Heart right ventricle (tissue), 16 donors: ENCODE measurements at regions not wholly inside any gene's neighbourhood (a gene's known extent, or its start where the extent isn't known, plus 50 kb on each side); places are given as distances from the start of the nearest gene placed in this dataset.

Experiments
- ATAC-seq, 8 donors: fragments of 200-7000 bp; cut with Tn5 transposase; one replicate each; pipeline ENCODE4 v1.9.1; 2020; ENCODE audit warnings: mild to moderate bottlenecking in 8 of 8, moderate library complexity in 8 of 8, moderate number of reproducible peaks in 1 of 8
- DNase-seq, 2 donors: peaks; one replicate each; pipeline ENCODE4 v3.0.0-alpha.2; 2020
- H3K27ac ChIP-seq, 10 donors: fragments of 200-600 bp; sonication (generic) in 2 of 10; one replicate each; pipeline versions ENCODE4 v1.5.0 to v1.8.0; 2020 to 2022; ENCODE audit warnings: mild to moderate bottlenecking in 3 of 10
- H3K27me3 ChIP-seq, 7 donors: fragments of 200-600 bp; one replicate each; pipeline ENCODE4 v1.8.0; 2021 to 2022; ENCODE audit warnings: mild to moderate bottlenecking in 2 of 7
- H3K36me3 ChIP-seq, 9 donors: fragments of 200-600 bp; sonication (generic) in 1 of 9; one replicate each; pipeline versions ENCODE4 v1.5.0 to v1.8.0; 2020 to 2022; ENCODE audit warnings: mild to moderate bottlenecking in 2 of 9
- H3K4me1 ChIP-seq, 9 donors: fragments of 200-600 bp; sonication (generic) in 1 of 9; one replicate each; pipeline versions ENCODE4 v1.5.0 to v1.8.0; 2020 to 2022; ENCODE audit warnings: mild to moderate bottlenecking in 4 of 9
- H3K4me3 ChIP-seq, 10 donors: fragments of 200-600 bp; sonication (generic) in 2 of 10; one replicate each; pipeline versions ENCODE4 v1.5.0 to v1.8.0; 2020 to 2022; ENCODE audit warnings: mild to moderate bottlenecking in 7 of 10, moderate library complexity in 2 of 10
- H3K9me3 ChIP-seq, 11 donors: fragments of 200-600 bp in 10 of 11; sonication (generic) in 2 of 11; one replicate each; pipeline versions ENCODE4 v1.5.0 to v1.8.0; 2013 to 2022; ENCODE audit warnings: mild to moderate bottlenecking in 2 of 11, control low read depth in 1 of 11, moderate library complexity in 1 of 11
- CTCF ChIP-seq, 9 donors: fragments of 200-600 bp; sonication (generic) in 2 of 9; IDR thresholded peaks; one replicate each; pipeline versions ENCODE4 v1.5.0 to v1.8.0; 2021 to 2022; ENCODE audit warnings: antibody characterized with exemption in 9 of 9, mild to moderate bottlenecking in 5 of 9, moderate library complexity in 1 of 9
- WGBS, 2 donors: extraction: QIAGEN DNeasy Blood & Tissue Kit; methylation state at CpG; one replicate each; pipeline ENCODE4 v1.1.7; 2013; ENCODE audit warnings: inconsistent platforms in 1 of 2; 5-methylcytosine and 5-hydroxymethylcytosine counted together
- intact Hi-C, 10 donors: fragments of 100-400 bp; cut with DNase I; formaldehyde crosslinking; loops; one replicate each; pipeline versions ENCODE4 v1.11.1 to v1.14.2; 2022
- donor health status: Arrhythmogenic right ventricular cardiomyopathy.
- donor health status: ischemic (EF 13 %, LVEDD 7.1; RV severe dilation, severe dysfunction).
- donor health status: healthy with polysubstance abuse.
- donor health status: DM: no; HTN: yes; CAD: no.
- donor health status: DM: no; HTN: no; CAD: no.
- donor health status: ischemic (EF 25% LVEDD 6.9; RV normal size, moderate dysfunction).
- donor health status: ischemic (EF 25% LVEDD 5.7; RV mildly dilated, moderate dysfunction).
- donor health status: healthy.
- donor health status: DM: yes; HTN: yes; CAD: no.
- donor health status: Ischemic cardiomyopathy.
- donor health status: ischemic (EF 35%, LVEDD 5.7; RV mildly dilated, moderate dysfunction).
- donor health status: nonischemic (EF 11% LVEDD 7.7; RV severe dilation, severe dysfunction).
- donor health status: DM: yes; HTN: yes; CAD: no.
- donor health status: PGD.
- donor health status: ischemic (EF 29% LVEDD 5.4; RV normal size, mild dysfunction).
- donor health status: nonischemic (EF 23%, LVEDD 6.1; RV moderate dilation, normal function).

GRCh38 chr7:89661876-89662275 is 492.4 kb upstream of the STEAP1 start:
- no peaks in the 10 kb centered on the region for H3K36me3 ChIP-seq
- no peak for TF ChIP-seq CTCF (IDR thresholded peaks at IDR 0.05)
- H3K27me3 ChIP-seq: no peaks in the 10 kb centered on the region
- no peak overlapping the region for H3K4me3 ChIP-seq
- DNase-seq (no peak), ATAC-seq (no peak)
- intact Hi-C loops: no loop called here
- no peaks in the 10 kb centered on the region for H3K4me1 ChIP-seq
- no peaks in the 10 kb centered on the region for H3K9me3 ChIP-seq
- WGBS, 2 donors: 59 to 60% methylated on average over 2 of the region's 2 CpGs
- H3K27ac ChIP-seq: no peak overlapping the region

- Histone ChIP-seq H3K4me3 (no peak overlapping the region), H3K36me3 (no peaks in the 10 kb centered on the region), H3K27ac (no peak overlapping the region), H3K27me3 (no peaks in the 10 kb centered on the region), H3K4me1 (no peaks in the 10 kb centered on the region), H3K9me3 (peaks cover 0 to 3% (median 0%) of the 10 kb centered on the region in 11 donors)
- WGBS, 2 donors: 66 to 71% methylated on average over 4 of the region's 4 CpGs
- ATAC-seq (no peak), DNase-seq (no peak)
- TF ChIP-seq CTCF (IDR thresholded peaks at IDR 0.05): no peak
- intact Hi-C loops: no loop called here
Measured at GRCh38 chr7:89666136-89666835, 488.0 kb upstream of the STEAP1 start.

- no peak for DNase-seq
- WGBS, 2 donors: 60 to 81% methylated on average over 2 of the region's 2 CpGs
- Histone ChIP-seq H3K4me1 (no peaks in the 10 kb centered on the region), H3K27ac (no peak overlapping the region), H3K36me3 (no peaks in the 10 kb centered on the region), H3K9me3 (peaks cover 0 to 23% (median 0%) of the 10 kb centered on the region in 11 donors), H3K4me3 (no peak overlapping the region), H3K27me3 (no peaks in the 10 kb centered on the region)
- intact Hi-C loops: no loop called here
- ATAC-seq: no peak
- no peak for TF ChIP-seq CTCF (IDR thresholded peaks at IDR 0.05)
Measured at GRCh38 chr7:89680161-89680560, 474.1 kb upstream of the STEAP1 start.

GRCh38 chr7:89681448-89681847 is 472.8 kb upstream of the STEAP1 start:
- no peak overlapping the region for H3K27ac ChIP-seq
- peak in 1 of 8 donors; percentile 37 for ATAC-seq
- WGBS, 2 donors: 32 to 34% methylated on average over 1 of the region's 1 CpG
- no peaks in the 10 kb centered on the region for H3K27me3 ChIP-seq
- no peaks in the 10 kb centered on the region for H3K36me3 ChIP-seq
- no peak overlapping the region for H3K4me3 ChIP-seq
- H3K9me3 ChIP-seq: peaks cover 0 to 13% (median 0%) of the 10 kb centered on the region in 11 donors
- no peak for TF ChIP-seq CTCF (IDR thresholded peaks at IDR 0.05)
- intact Hi-C loops: no loop called here
- H3K4me1 ChIP-seq: no peaks in the 10 kb centered on the region
- DNase-seq: no peak
